ENCODE measurements at regions not wholly inside any gene's neighbourhood (a gene's known extent, or its start where the extent isn't known, plus 50 kb on each side); places are given as distances from the start of the nearest gene placed in this dataset.

DNA sequence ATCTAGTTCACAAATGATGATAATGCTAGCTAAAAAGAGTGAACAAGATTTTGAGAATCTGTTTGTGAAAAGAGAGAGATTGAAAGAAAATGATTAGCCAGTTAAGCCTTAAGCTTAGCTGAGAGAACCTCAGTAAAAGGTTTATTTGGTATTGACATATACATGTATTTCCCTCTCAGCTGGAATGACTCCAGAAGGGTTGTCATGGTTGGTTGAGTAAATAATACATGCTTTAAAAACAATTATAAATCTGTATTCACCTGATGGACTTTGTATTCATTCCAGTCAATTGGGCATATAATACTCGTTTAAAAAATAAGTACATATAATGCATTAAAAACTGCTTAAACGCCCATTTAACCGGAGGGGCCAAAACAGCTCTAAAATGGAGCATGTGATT lies 181.4 kb downstream of the GRB14 start:
- DNase-seq (ENCODE audit: low spot score) (no peak), ATAC-seq (ENCODE audit: low FRiP score) (no peak)
- TF ChIP-seq, protein P1, sequence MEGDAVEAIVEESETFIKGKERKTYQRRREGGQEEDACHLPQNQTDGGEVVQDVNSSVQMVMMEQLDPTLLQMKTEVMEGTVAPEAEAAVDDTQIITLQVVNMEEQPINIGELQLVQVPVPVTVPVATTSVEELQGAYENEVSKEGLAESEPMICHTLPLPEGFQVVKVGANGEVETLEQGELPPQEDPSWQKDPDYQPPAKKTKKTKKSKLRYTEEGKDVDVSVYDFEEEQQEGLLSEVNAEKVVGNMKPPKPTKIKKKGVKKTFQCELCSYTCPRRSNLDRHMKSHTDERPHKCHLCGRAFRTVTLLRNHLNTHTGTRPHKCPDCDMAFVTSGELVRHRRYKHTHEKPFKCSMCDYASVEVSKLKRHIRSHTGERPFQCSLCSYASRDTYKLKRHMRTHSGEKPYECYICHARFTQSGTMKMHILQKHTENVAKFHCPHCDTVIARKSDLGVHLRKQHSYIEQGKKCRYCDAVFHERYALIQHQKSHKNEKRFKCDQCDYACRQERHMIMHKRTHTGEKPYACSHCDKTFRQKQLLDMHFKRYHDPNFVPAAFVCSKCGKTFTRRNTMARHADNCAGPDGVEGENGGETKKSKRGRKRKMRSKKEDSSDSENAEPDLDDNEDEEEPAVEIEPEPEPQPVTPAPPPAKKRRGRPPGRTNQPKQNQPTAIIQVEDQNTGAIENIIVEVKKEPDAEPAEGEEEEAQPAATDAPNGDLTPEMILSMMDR (IDR thresholded peaks at IDR 0.05): no peak

DNA sequence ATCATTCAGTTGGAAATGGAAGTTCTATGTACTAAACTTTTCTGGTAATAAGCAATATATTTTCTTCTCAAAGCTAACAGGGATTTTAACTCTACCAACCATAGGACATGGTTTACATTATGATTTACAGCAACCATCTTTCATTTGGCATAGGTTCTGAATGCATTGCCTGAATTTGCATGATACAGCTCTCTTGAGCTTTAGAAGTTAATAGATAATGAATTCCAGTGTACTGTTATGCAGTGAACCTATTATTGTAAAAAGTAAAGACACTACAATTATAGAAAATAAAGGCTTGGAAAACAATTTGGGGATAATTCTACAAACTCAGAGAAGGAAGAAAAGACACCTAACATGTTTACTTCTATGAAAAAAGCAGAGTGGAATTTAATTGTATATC lies 182.0 kb downstream of the GRB14 start:
- no peak for ATAC-seq (ENCODE audit: low FRiP score)

GRCh38 chr2:164438490-164439205 lies 182.6 kb downstream of the GRB14 start:
- ATAC-seq (ENCODE audit: low FRiP score) (no peak), DNase-seq (ENCODE audit: low spot score) (no peak)
- TF ChIP-seq, protein P1 (IDR thresholded peaks at IDR 0.05): no peak

More for the DNA sequence above, 182.0 kb downstream of the GRB14 start:
- TF ChIP-seq, protein P1 (IDR thresholded peaks at IDR 0.05): no peak
- DNase-seq (ENCODE audit: low spot score): no peak

DNA sequence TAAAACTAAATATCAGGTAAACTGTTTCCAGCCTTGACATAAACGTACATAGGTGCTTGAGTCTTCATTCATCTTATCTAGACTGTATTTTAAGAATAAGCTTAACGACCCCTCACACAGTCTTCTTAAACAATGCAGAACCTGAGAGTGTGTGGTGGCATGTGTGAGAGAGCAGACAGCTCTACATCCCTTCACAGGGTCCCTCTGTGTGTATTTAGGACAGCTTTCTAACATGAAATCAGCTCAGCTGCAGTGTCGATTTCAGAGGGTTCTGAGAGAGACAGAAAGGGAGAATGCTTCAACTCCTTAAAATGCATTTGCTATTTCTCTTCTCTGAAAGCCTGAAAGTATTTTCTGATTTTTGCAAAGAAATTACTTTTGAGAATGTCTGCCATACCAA lies 185.2 kb downstream of the GRB14 start:
- no peak for DNase-seq (ENCODE audit: low spot score)
- ATAC-seq (ENCODE audit: low FRiP score): no peak
- TF ChIP-seq, protein P1 (IDR thresholded peaks at IDR 0.05): no peak

DNA sequence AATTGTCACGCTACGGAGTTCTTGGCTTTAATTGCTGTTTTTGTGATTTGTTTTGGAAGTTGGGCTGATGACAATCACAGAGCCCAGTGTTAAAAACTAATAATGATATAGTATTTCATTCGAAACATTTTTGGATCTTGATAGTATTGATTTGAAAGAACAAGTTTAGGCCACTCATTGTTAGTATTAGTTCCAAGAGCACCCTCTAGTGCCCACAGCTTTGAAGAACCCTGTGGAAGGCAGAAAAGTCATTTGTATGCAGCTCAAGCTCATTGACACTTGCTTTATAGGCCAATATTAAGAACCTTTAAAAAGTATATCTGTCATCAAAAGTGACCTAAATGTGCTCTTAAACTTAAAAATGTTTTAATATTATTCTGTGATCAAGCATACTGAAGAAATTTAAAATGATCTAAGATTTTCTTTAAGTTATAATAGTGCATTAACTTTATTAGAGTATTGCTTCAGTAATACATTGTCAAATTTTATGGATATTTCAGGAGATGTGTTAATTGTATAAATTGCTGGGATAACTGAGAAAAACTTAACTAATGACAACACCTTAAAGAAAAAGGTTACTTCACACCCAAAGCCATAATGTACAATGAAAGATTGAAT lies 191.0 kb downstream of the GRB14 start:
- TF ChIP-seq, protein P1 (IDR thresholded peaks at IDR 0.05): no peak
- ATAC-seq (ENCODE audit: low FRiP score) (no peak), DNase-seq (ENCODE audit: low spot score) (no peak)

GRCh38 chr2:164429354-164429753 lies 191.9 kb downstream of the GRB14 start:
- ATAC-seq (ENCODE audit: low FRiP score) (no peak), DNase-seq (ENCODE audit: low spot score) (no peak)
- TF ChIP-seq, protein P1 (IDR thresholded peaks at IDR 0.05): no peak

DNA sequence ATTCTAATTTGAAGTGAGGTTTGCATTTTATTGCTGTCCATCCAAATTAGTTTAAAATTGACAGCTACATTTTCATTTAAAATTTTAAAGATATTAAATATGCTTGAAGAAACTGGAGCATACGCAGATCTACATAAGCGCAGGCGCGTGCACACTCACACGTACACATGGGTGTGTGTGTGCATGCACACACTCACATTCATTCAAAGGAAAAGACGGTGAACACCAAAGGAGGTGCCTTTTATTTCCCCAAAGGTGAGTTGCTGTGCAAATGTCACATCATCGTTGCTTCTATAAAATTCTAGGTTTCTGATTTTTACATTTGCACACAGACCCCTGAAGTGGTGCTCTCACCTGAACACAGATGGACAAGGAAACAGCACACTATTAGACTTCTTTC lies 194.2 kb downstream of the GRB14 start:
- TF ChIP-seq, protein P1 (IDR thresholded peaks at IDR 0.05): no peak
- ATAC-seq (ENCODE audit: low FRiP score): no peak
- no peak for DNase-seq (ENCODE audit: low spot score)

Measured in omental fat pad (tissue), 3 donors.